ENCODE measurements at regions not wholly inside any gene's neighbourhood (a gene's known extent, or its start where the extent isn't known, plus 50 kb on each side); places are given as distances from the start of the nearest gene placed in this dataset.

DNA sequence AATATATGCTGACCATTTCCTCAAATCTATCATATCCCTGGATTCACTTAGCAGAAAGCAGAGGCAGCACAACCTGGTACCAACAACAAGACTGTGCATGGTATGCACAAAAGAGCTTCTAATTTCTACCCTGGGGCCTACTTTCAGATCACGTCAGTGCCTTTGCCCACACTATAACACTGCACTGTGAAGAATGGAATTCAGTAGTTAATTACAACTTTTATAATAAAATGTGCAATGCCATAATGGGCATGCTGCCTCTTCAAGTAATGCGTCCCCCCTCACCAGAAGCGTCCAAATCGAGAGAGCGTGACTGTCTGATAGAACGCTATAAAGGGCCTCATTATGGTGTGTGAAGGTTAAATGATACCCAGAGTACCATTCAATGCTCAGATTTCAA lies 328.1 kb upstream of the PKDCC start:
- TF ChIP-seq, protein P1, sequence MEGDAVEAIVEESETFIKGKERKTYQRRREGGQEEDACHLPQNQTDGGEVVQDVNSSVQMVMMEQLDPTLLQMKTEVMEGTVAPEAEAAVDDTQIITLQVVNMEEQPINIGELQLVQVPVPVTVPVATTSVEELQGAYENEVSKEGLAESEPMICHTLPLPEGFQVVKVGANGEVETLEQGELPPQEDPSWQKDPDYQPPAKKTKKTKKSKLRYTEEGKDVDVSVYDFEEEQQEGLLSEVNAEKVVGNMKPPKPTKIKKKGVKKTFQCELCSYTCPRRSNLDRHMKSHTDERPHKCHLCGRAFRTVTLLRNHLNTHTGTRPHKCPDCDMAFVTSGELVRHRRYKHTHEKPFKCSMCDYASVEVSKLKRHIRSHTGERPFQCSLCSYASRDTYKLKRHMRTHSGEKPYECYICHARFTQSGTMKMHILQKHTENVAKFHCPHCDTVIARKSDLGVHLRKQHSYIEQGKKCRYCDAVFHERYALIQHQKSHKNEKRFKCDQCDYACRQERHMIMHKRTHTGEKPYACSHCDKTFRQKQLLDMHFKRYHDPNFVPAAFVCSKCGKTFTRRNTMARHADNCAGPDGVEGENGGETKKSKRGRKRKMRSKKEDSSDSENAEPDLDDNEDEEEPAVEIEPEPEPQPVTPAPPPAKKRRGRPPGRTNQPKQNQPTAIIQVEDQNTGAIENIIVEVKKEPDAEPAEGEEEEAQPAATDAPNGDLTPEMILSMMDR (conservative IDR thresholded peaks at IDR 0.05 in 1 of 2, IDR thresholded peaks at IDR 0.05 in 1 of 2; ENCODE audit: low read depth in 1 of 2, low read length in 2 of 2) = no peak
- no peak for TF ChIP-seq EZH2 (IDR thresholded peaks at IDR 0.05; ENCODE audit: low read length, missing control alignments)

All from fibroblast of lung (primary cell).